Endothelial cell of umbilical vein (primary cell): ENCODE measurements at regions not wholly inside any gene's neighbourhood (a gene's known extent, or its start where the extent isn't known, plus 50 kb on each side); places are given as distances from the start of the nearest gene placed in this dataset.

Experiments
- BruUV-seq: library from RNA; stranded (reverse); fragments of 400-500 nt; replicated peaks from 2 replicates; lab custom pipeline; 2021; lab: Mats Ljungman, UMichigan
- CTCF ChIA-PET: fragments of 300-600, 350-600 bp; sonication (Branson Sonifier 250); formaldehyde crosslinking; loops from one replicate; lab custom pipeline; 2021; ENCODE audit warnings: antibody characterized with exemption, inconsistent platforms; lab: Charles Lee
- POLR2A ChIA-PET: fragments of 300-600, 350-600 bp; sonication (Branson Sonifier 250); formaldehyde crosslinking; loops from one replicate; lab custom pipeline; 2021; ENCODE audit warnings: antibody characterized with exemption, inconsistent platforms; lab: Charles Lee
- DNase-seq: peaks from one replicate; pipeline ENCODE4 v3.0.0-alpha.2; 2011; ENCODE audit warnings: low read depth, low spot score
- FAIRE-seq: peaks from 2 replicates; lab custom pipeline; 2011; peaks lifted over from hg19 to GRCh38; lab: Jason Lieb, UNC
- H2AFZ ChIP-seq: 2 replicates; pipeline ENCODE4 v1.6.0; 2012; ENCODE audit warnings: low read depth, low read length, control low read depth, inconsistent platforms
- H3K27ac ChIP-seq: 2 replicates; pipeline ENCODE4 v1.5.1; 2011; ENCODE audit warnings: low read depth, mild to moderate bottlenecking, control low read depth, low read length, moderate library complexity; ENCODE audit not compliant: insufficient read depth
- H3K27me3 ChIP-seq, 2 experiments: 2 replicates each; pipeline versions ENCODE4 v1.6.0 to v1.6.1; 2011; ENCODE audit warnings: low read length in 2 of 2, mixed read lengths in 1 of 2; ENCODE audit not compliant: control insufficient read depth in 2 of 2, insufficient read depth in 2 of 2
- H3K36me3 ChIP-seq, 2 experiments: 2 replicates in 1 of 2; 3 replicates in 1 of 2; pipeline ENCODE4 v1.5.1; 2011; ENCODE audit warnings: low read length in 2 of 2, mild to moderate bottlenecking in 1 of 2, moderate library complexity in 1 of 2; ENCODE audit not compliant: control insufficient read depth in 2 of 2, insufficient read depth in 2 of 2; ENCODE audit errors: extremely low read depth in 1 of 2
- H3K4me1 ChIP-seq: 3 replicates; pipeline ENCODE4 v1.5.1; 2011; ENCODE audit warnings: mild to moderate bottlenecking, low read length; ENCODE audit not compliant: control insufficient read depth, insufficient read depth; ENCODE audit errors: extremely low read depth
- H3K4me2 ChIP-seq: 2 replicates; pipeline ENCODE4 v1.6.1; 2011; ENCODE audit warnings: low read length, control low read depth, mixed read lengths; ENCODE audit not compliant: insufficient read depth
- H3K4me3 ChIP-seq, 3 experiments: fragments of 200-600 bp in 1 of 3; sonication (generic), shearing (Covaris generic) in 1 of 3; replicated peaks in 1 of 3; 2 replicates each; pipeline ENCODE4 v1.5.1; 2011 to 2016; ENCODE audit warnings: control low read depth in 3 of 3, low read length in 3 of 3, mild to moderate bottlenecking in 2 of 3, inconsistent platforms in 1 of 3, low read depth in 1 of 3, moderate library complexity in 1 of 3; ENCODE audit not compliant: insufficient read depth in 1 of 3
- H3K79me2 ChIP-seq: 2 replicates; pipeline ENCODE4 v1.6.0; 2012; ENCODE audit warnings: low read length, inconsistent platforms; ENCODE audit not compliant: control insufficient read depth, insufficient read depth
- H3K9ac ChIP-seq: replicated peaks from 2 replicates; pipeline ENCODE3; 2011; ENCODE audit warnings: low read length, control low read depth; ENCODE audit not compliant: insufficient read depth; ENCODE audit errors: extremely low read depth
- H3K9me1 ChIP-seq: replicated peaks from 3 replicates; pipeline ENCODE4 v1.6.0; 2011; ENCODE audit warnings: mild to moderate bottlenecking, low read length; ENCODE audit not compliant: control insufficient read depth, insufficient read depth; ENCODE audit errors: extremely low read depth
- H3K9me3 ChIP-seq: replicated peaks from 2 replicates; pipeline ENCODE4 v1.5.1; 2012; ENCODE audit warnings: low read length, inconsistent platforms; ENCODE audit not compliant: control insufficient read depth, insufficient read depth
- H4K20me1 ChIP-seq: replicated peaks from 2 replicates; pipeline ENCODE3; 2011; ENCODE audit warnings: mild to moderate bottlenecking, low read length; ENCODE audit not compliant: control insufficient read depth, insufficient read depth; ENCODE audit errors: extremely low read depth
- CTCF ChIP-seq, 2 donors: IDR thresholded peaks; 1 replicate in 1 of 2; 2 replicates in 1 of 2; pipeline ENCODE4 v1.5.1; 2011; ENCODE audit warnings: low read length in 2 of 2, mild to moderate bottlenecking in 2 of 2, moderate library complexity in 2 of 2, control low read depth in 1 of 2, inconsistent platforms in 1 of 2, low read depth in 1 of 2; ENCODE audit not compliant: insufficient read depth in 1 of 2; ENCODE audit errors: extremely low read depth in 1 of 2
- EZH2 ChIP-seq: IDR thresholded peaks from 2 replicates; pipeline ENCODE4 v1.6.1; 2012; ENCODE audit warnings: borderline replicate concordance, low read depth, mild to moderate bottlenecking, moderate library complexity, low read length, inconsistent platforms; ENCODE audit not compliant: severe bottlenecking
- FOS ChIP-seq: IDR thresholded peaks from 2 replicates; pipeline ENCODE4 v1.6.1; 2011; ENCODE audit warnings: mild to moderate bottlenecking, low read length, moderate library complexity, borderline replicate concordance; ENCODE audit not compliant: insufficient read depth
- GATA2 ChIP-seq: IDR thresholded peaks from 2 replicates; pipeline ENCODE4 v1.7.0; 2011; ENCODE audit warnings: low read depth, mild to moderate bottlenecking, moderate library complexity, mixed read lengths, low read length; ENCODE audit not compliant: insufficient read length, insufficient read depth
- JUN ChIP-seq: IDR thresholded peaks from 2 replicates; pipeline ENCODE4 v1.6.1; 2011; ENCODE audit warnings: borderline replicate concordance, low read depth; ENCODE audit not compliant: insufficient read length, insufficient read depth
- MAX ChIP-seq: IDR thresholded peaks from 2 replicates; pipeline ENCODE4 v1.6.1; 2011; ENCODE audit not compliant: insufficient read depth, insufficient read length
- MYC ChIP-seq: IDR thresholded peaks from one replicate; pipeline ENCODE4 v1.6.1; 2011; ENCODE audit warnings: mild to moderate bottlenecking, low read depth, low read length
- POLR2A ChIP-seq: IDR thresholded peaks from 2 replicates; pipeline ENCODE4 v1.6.1; 2012; ENCODE audit warnings: low read depth, mild to moderate bottlenecking, control low read depth, low read length
- POLR2AphosphoS5 ChIP-seq: IDR thresholded peaks from 2 replicates; pipeline ENCODE4 v1.6.1; 2012; ENCODE audit warnings: low read depth, mild to moderate bottlenecking, control low read depth, low read length, moderate library complexity; ENCODE audit not compliant: insufficient read depth
- dilution Hi-C: fragments of 300-500 bp; cut with MboI; formaldehyde crosslinking; loops from one replicate; pipeline ENCODE4 v1.15.0; 2019; ENCODE audit warnings: low sequenced_read_pairs; ENCODE audit not compliant: extremely low pct_ligation_motif_present
- intact Hi-C: fragments of 100-400 bp; cut with micrococcal nuclease; formaldehyde crosslinking; loops from one replicate; pipeline ENCODE4 v1.10.0; 2022

DNA sequence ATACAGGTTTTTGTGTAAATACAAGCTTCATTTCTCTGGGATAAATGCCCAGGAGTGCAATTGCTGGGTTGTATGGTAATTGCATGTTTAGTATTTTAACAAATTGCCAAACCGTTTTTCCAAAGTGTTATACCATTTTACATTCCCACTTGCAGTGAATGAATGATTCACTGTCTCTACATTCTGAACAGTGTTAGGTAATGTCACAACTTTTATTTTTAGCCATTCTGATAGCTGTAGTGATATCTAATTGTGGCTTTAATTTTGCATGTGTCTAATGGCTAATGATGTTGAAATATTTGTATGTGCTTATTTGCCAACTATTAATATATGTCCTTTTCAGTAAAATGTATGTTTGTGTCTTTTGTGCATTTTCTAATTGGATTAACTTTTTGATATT lies 156.9 kb upstream of the CES5A start:
- no peak for FAIRE-seq

GRCh38 chr16:56029026-56029425 lies 153.9 kb upstream of the CES5A start:
- intact Hi-C loops, result no loop called here
- DNase-seq (no peak), FAIRE-seq (no peak)
- no peak overlapping the region for H2AFZ ChIP-seq
- no peaks in the 10 kb centered on the region for H3K27me3 ChIP-seq
- no peaks in the 10 kb centered on the region for H3K4me1 ChIP-seq
- no peaks in the 10 kb centered on the region for H3K9me3 ChIP-seq
- H3K79me2 ChIP-seq, result no peaks in the 10 kb centered on the region
- H3K9ac ChIP-seq, result no peak overlapping the region
- no peaks in the 10 kb centered on the region for H4K20me1 ChIP-seq
- H3K4me2 ChIP-seq, result no peak overlapping the region
- POLR2A ChIA-PET, result no interaction called here
- H3K27ac ChIP-seq, result no peak overlapping the region
- BruUV-seq, result no TSS peak
- H3K9me1 ChIP-seq, result no peaks in the 10 kb centered on the region
- CTCF ChIA-PET, result no interaction called here
- dilution Hi-C loops, result no loop called here
- no peak overlapping the region for H3K4me3 ChIP-seq
- no peaks in the 10 kb centered on the region for H3K36me3 ChIP-seq
- no peak for TF ChIP-seq JUN
- no peak for TF ChIP-seq EZH2
- no peak for TF ChIP-seq POLR2A
- TF ChIP-seq GATA2, result no peak
- TF ChIP-seq MAX, result no peak
- no peak for TF ChIP-seq FOS
- no peak for TF ChIP-seq MYC
- TF ChIP-seq POLR2AphosphoS5, result no peak
- TF ChIP-seq CTCF (IDR thresholded peaks at IDR 0.05; ENCODE audit: extremely low read depth in 1 of 2, insufficient read depth in 1 of 2, low read depth in 1 of 2, low read length in 2 of 2), result no peak

More for the DNA sequence above, 156.9 kb upstream of the CES5A start:
- H3K9ac ChIP-seq, result no peak overlapping the region
- H3K9me1 ChIP-seq, result no peaks in the 10 kb centered on the region
- no peaks in the 10 kb centered on the region for H3K4me1 ChIP-seq
- no peaks in the 10 kb centered on the region for H3K36me3 ChIP-seq
- ChIA-PET POLR2A (no interaction called here), CTCF (no interaction called here)
- H3K4me2 ChIP-seq, result no peak overlapping the region
- DNase-seq, result no peak
- no TSS peak for BruUV-seq
- H3K27ac ChIP-seq, result no peak overlapping the region
- H3K9me3 ChIP-seq, result no peaks in the 10 kb centered on the region
- H3K27me3 ChIP-seq, result no peaks in the 10 kb centered on the region
- dilution Hi-C loops (no loop called here), intact Hi-C loops (no loop called here)
- H4K20me1 ChIP-seq, result no peaks in the 10 kb centered on the region
- no peak overlapping the region for H3K4me3 ChIP-seq
- H3K79me2 ChIP-seq, result no peaks in the 10 kb centered on the region
- TF ChIP-seq POLR2AphosphoS5 (no peak), MAX (no peak), GATA2 (no peak), EZH2 (no peak), POLR2A (no peak), FOS (no peak)
- H2AFZ ChIP-seq, result no peak overlapping the region
